K562 (cell line): ENCODE measurements at regions not wholly inside any gene's neighbourhood (a gene's known extent, or its start where the extent isn't known, plus 50 kb on each side); places are given as distances from the start of the nearest gene placed in this dataset.

Experiments
- ATAC-seq: fragments of 200-7000 bp; cut with Tn5 transposase; 3 replicates; pipeline ENCODE4 v1.9.1; 2020; ENCODE audit warnings: moderate library complexity
- BruUV-seq: library from RNA; stranded (reverse); fragments of 400-500 nt; replicated peaks from 2 replicates; lab custom pipeline; 2021; lab: Mats Ljungman, UMichigan
- CTCF ChIA-PET: fragments of 300-600 bp; formaldehyde crosslinking; extraction: SDS; loops from one replicate; lab custom pipeline; 2021; ENCODE audit warnings: low intra/inter-chr PET ratio; lab: Yijun Ruan, JAX
- POLR2A ChIA-PET: fragments of 300-600, 350-650 bp; sonication (Branson Sonifier 250); formaldehyde crosslinking; extraction: SDS; loops from one replicate; lab custom pipeline; 2021; ENCODE audit warnings: antibody characterized with exemption, inconsistent platforms; lab: Yijun Ruan, JAX
- DNase-seq, 4 experiments: peaks; one replicate each; pipeline versions ENCODE4 v3.0.0 to v3.0.0-alpha.2; 2011 to 2018; ENCODE audit warnings: low spot score in 3 of 4, mixed read lengths in 3 of 4; ENCODE audit errors: extremely low read depth in 1 of 4
- FAIRE-seq: peaks from 2 replicates; lab custom pipeline; 2011; peaks lifted over from hg19 to GRCh38; lab: Jason Lieb, UNC
- H2AFZ ChIP-seq: 2 replicates; pipeline ENCODE4 v1.6.0; 2011; ENCODE audit warnings: low read depth, low read length, control low read depth, inconsistent platforms
- H3K27ac ChIP-seq: fragments of 200-600 bp; 3 replicates; pipeline ENCODE4 v1.8.0; 2011; ENCODE audit warnings: low read depth, mild to moderate bottlenecking, control low read depth, inconsistent platforms, low read length, moderate library complexity, mixed read lengths; ENCODE audit errors: extremely low read depth
- H3K27me3 ChIP-seq, 2 experiments: fragments of 300-600 bp in 1 of 2; 2 replicates in 1 of 2; 3 replicates in 1 of 2; pipeline versions ENCODE4 v1.6.0 to v1.8.0; 2011; ENCODE audit warnings: inconsistent platforms in 2 of 2, low read length in 2 of 2, mild to moderate bottlenecking in 1 of 2, mixed read lengths in 1 of 2, moderate library complexity in 1 of 2; ENCODE audit not compliant: control insufficient read depth in 2 of 2, insufficient read depth in 2 of 2
- H3K36me3 ChIP-seq: fragments of 300-600 bp; 3 replicates; pipeline ENCODE4 v1.8.0; 2011; ENCODE audit warnings: mild to moderate bottlenecking, low read length, inconsistent platforms; ENCODE audit not compliant: control insufficient read depth, insufficient read depth
- H3K4me1 ChIP-seq, 2 experiments: fragments of 200-600 bp in 1 of 2; replicated peaks in 1 of 2; 2 replicates in 1 of 2; 3 replicates in 1 of 2; pipeline versions ENCODE4 v1.5.1 to v1.8.0; 2011; ENCODE audit warnings: inconsistent platforms in 2 of 2, low read length in 2 of 2, mild to moderate bottlenecking in 1 of 2, mixed read lengths in 1 of 2, moderate library complexity in 1 of 2; ENCODE audit not compliant: control insufficient read depth in 2 of 2, insufficient read depth in 2 of 2
- H3K4me2 ChIP-seq: 2 replicates; pipeline ENCODE4 v1.6.1; 2011; ENCODE audit warnings: low read length, control low read depth, inconsistent platforms, mixed read lengths; ENCODE audit not compliant: insufficient read depth
- H3K4me3 ChIP-seq: fragments of 200-600 bp; sonication (generic), shearing (Covaris generic); 2 replicates; pipeline ENCODE4 v1.5.1; 2016; ENCODE audit warnings: control low read depth, inconsistent platforms
- H3K79me2 ChIP-seq: fragments of 200-600 bp; 3 replicates; pipeline ENCODE4 v1.8.0; 2011; ENCODE audit warnings: low read length, inconsistent platforms; ENCODE audit not compliant: control insufficient read depth, insufficient read depth
- H3K9ac ChIP-seq, 2 experiments: 2 replicates each; pipeline versions ENCODE4 v1.6.0 to v1.6.1; 2011; ENCODE audit warnings: low read depth in 2 of 2, low read length in 2 of 2, control low read depth in 1 of 2, inconsistent platforms in 1 of 2, mild to moderate bottlenecking in 1 of 2, mixed read lengths in 1 of 2; ENCODE audit not compliant: insufficient read depth in 1 of 2
- H3K9me1 ChIP-seq: one replicate; pipeline ENCODE4 v1.6.0; 2011; ENCODE audit warnings: inconsistent platforms, mild to moderate bottlenecking, low read length, moderate library complexity; ENCODE audit not compliant: control insufficient read depth, insufficient read depth
- H3K9me3 ChIP-seq: replicated peaks from 2 replicates; pipeline ENCODE4 v1.5.1; 2011; ENCODE audit warnings: low read depth, low read length, inconsistent platforms; ENCODE audit not compliant: control insufficient read depth, insufficient read depth
- H4K20me1 ChIP-seq: replicated peaks from 2 replicates; pipeline ENCODE4 v1.6.1; 2011; ENCODE audit warnings: low read length, inconsistent platforms, mixed read lengths; ENCODE audit not compliant: control insufficient read depth, insufficient read depth
- CBFA2T2 ChIP-seq: fragments of 450-650 bp; conservative IDR thresholded peaks from 2 replicates; pipeline ENCODE4 v1.6.1; 2017; ENCODE audit warnings: mild to moderate bottlenecking
- E2F8 ChIP-seq: fragments of 450-650 bp; IDR thresholded peaks from 2 replicates; pipeline ENCODE4 v1.7.1; 2018; ENCODE audit warnings: mild to moderate bottlenecking, low read depth; ENCODE audit not compliant: partially characterized antibody
- ELF4 ChIP-seq: fragments of 450-650 bp; formaldehyde crosslinking; IDR thresholded peaks from 2 replicates; pipeline ENCODE4 v1.4.0; 2022; ENCODE audit warnings: missing genetic modification characterization
- ETS2 ChIP-seq: IDR thresholded peaks from 2 replicates; pipeline ENCODE4 v1.6.1; 2016; ENCODE audit warnings: borderline replicate concordance, missing genetic modification characterization, mild to moderate bottlenecking, moderate library complexity, missing compliant biosample characterization; ENCODE audit not compliant: poor library complexity, severe bottlenecking
- HDAC8 ChIP-seq: fragments of 450-650 bp; IDR thresholded peaks from 2 replicates; pipeline ENCODE4 v1.6.1; 2016; ENCODE audit warnings: mild to moderate bottlenecking, missing genetic modification characterization, moderate library complexity, missing compliant biosample characterization
- KAT7 ChIP-seq: sonication (generic); formaldehyde crosslinking; IDR thresholded peaks from 2 replicates; pipeline ENCODE4 v1.8.0; 2022; ENCODE audit warnings: missing genetic modification reagents, mild to moderate bottlenecking, borderline replicate concordance
- KLF16 ChIP-seq: IDR thresholded peaks from 2 replicates; pipeline ENCODE4 v1.6.1; 2016; ENCODE audit warnings: antibody characterized with exemption
- L3MBTL2 ChIP-seq: fragments of 450-650 bp; IDR thresholded peaks from 2 replicates; pipeline ENCODE4 v1.6.1; 2016; ENCODE audit warnings: mild to moderate bottlenecking, moderate library complexity
- NBN ChIP-seq: fragments of 450-650 bp; IDR thresholded peaks from 2 replicates; pipeline ENCODE4 v1.6.1; 2016; ENCODE audit warnings: low read depth, mild to moderate bottlenecking
- RB1 ChIP-seq: fragments of 450-650 bp; IDR thresholded peaks from 2 replicates; pipeline ENCODE4 v1.6.1; 2017; ENCODE audit warnings: low read depth, mild to moderate bottlenecking
- SAFB2 ChIP-seq: fragments of 200-400 bp; formaldehyde crosslinking; IDR thresholded peaks from 2 replicates; pipeline ENCODE4 v1.6.1; 2018; ENCODE audit warnings: borderline replicate concordance, low read length, low read depth, moderate library complexity; ENCODE audit not compliant: severe bottlenecking
- SNIP1 ChIP-seq: fragments of 450-650 bp; IDR thresholded peaks from 2 replicates; pipeline ENCODE4 v1.7.1; 2017; ENCODE audit warnings: low read depth, mild to moderate bottlenecking
- TAL1 ChIP-seq: fragments of 450-650 bp; IDR thresholded peaks from 2 replicates; pipeline ENCODE4 v1.6.1; 2016; ENCODE audit warnings: mild to moderate bottlenecking
- ZKSCAN1 ChIP-seq: fragments of 150-350 bp; IDR thresholded peaks from 2 replicates; pipeline ENCODE4 v1.6.1; 2016; ENCODE audit warnings: low read depth, low read length
- ZNF217 ChIP-seq: sonication (generic); formaldehyde crosslinking; IDR thresholded peaks from 2 replicates; pipeline ENCODE4 v1.8.0; 2022; ENCODE audit warnings: mild to moderate bottlenecking, missing genetic modification reagents
- ZNF75A ChIP-seq: fragments of 450-650 bp; formaldehyde crosslinking; IDR thresholded peaks from 2 replicates; pipeline ENCODE4 v1.4.0; 2020; ENCODE audit warnings: mild to moderate bottlenecking
- ZNF830 ChIP-seq: fragments of 250-450 bp; sonication (Bioruptor Pico); IDR thresholded peaks from 2 replicates; pipeline ENCODE4 v1.5.0; 2021; ENCODE audit warnings: mild to moderate bottlenecking
- WGBS: fragments of 100-300 bp; shearing (Covaris generic); methylation state at CpG from one replicate; pipeline ENCODE4 v1.1.6; 2016; ENCODE audit warnings: low coverage, mixed read lengths; ENCODE audit not compliant: insufficient coverage; ENCODE audit errors: missing lambda C conversion rate; 5-methylcytosine and 5-hydroxymethylcytosine counted together
- in situ Hi-C: fragments of 300-500 bp; cut with MboI; formaldehyde crosslinking; loops from 4 replicates; pipeline ENCODE4 v1.15.0; 2018; ENCODE audit warnings: inconsistent platforms, mixed read lengths
- intact Hi-C: fragments of 100-400 bp; cut with micrococcal nuclease; formaldehyde crosslinking; loops from 2 replicates; pipeline ENCODE4 v1.14.2; 2022

GRCh38 chrX:1899841-1900240 lies 285.0 kb downstream of the ASMT start:
- no TSS peak for BruUV-seq
- H3K9me3 ChIP-seq: no peaks in the 10 kb centered on the region; the same call in 1 of the 2 replicates
- in situ Hi-C loops: loop anchor here (25.0 kb wide), 1 partner anchor 687 kb away; no protein-coding TSS in a partner anchor
- POLR2A ChIA-PET: no interaction called here
- H3K4me1 ChIP-seq: no peaks in the 10 kb centered on the region
- H3K79me2 ChIP-seq: no peaks in the 10 kb centered on the region
- no peak overlapping the region for H3K9ac ChIP-seq
- no peak overlapping the region for H3K4me2 ChIP-seq
- no peak for ATAC-seq
- TF ChIP-seq HDAC8 (tag) (no peak), ZKSCAN1 (no peak), KLF16 (no peak), TAL1 (no peak), KAT7 (CRISPR knock-in tag) (no peak), RB1 (no peak), ZNF830 (CRISPR knock-in tag) (no peak), SNIP1 (no peak), E2F8 (no peak), NBN (no peak), ZNF217 (CRISPR knock-in tag) (no peak), SAFB2 (no peak), CBFA2T2 (no peak), ETS2 (tag) (no peak), ZNF75A (CRISPR knock-in tag) (no peak), ELF4 (no peak), L3MBTL2 (no peak)
- TF ChIP-seq, all 486 proteins: peak for 0
- Histone ChIP-seq H4K20me1 (no peaks in the 10 kb centered on the region), H3K36me3 (no peaks in the 10 kb centered on the region), H2AFZ (no peak overlapping the region), H3K9me1 (no peaks in the 10 kb centered on the region), H3K4me3 (no peak overlapping the region), H3K27ac (no peak overlapping the region), H3K27me3 (peaks cover 0 to 22% of the 10 kb centered on the region in 2 experiments; a peak in 2 of 5 replicates)
- intact Hi-C loops: no loop called here
- CTCF ChIA-PET: no interaction called here
- no peak for FAIRE-seq
- 0% methylated on average over 8 of the region's 12 CpGs for WGBS
- no peak for DNase-seq
